K562 (cell line): ENCODE measurements at regions not wholly inside any gene's neighbourhood (a gene's known extent, or its start where the extent isn't known, plus 50 kb on each side); places are given as distances from the start of the nearest gene placed in this dataset.

Source experiments
- ATAC-seq: fragments of 200-7000 bp; cut with Tn5 transposase; 3 replicates; pipeline ENCODE4 v1.9.1; 2020; ENCODE audit warnings: moderate library complexity
- BruUV-seq: library from RNA; stranded (reverse); fragments of 400-500 nt; replicated peaks from 2 replicates; lab custom pipeline; 2021; lab: Mats Ljungman, UMichigan
- CTCF ChIA-PET: fragments of 300-600 bp; formaldehyde crosslinking; extraction: SDS; loops from one replicate; lab custom pipeline; 2021; ENCODE audit warnings: low intra/inter-chr PET ratio; lab: Yijun Ruan, JAX
- POLR2A ChIA-PET: fragments of 300-600, 350-650 bp; sonication (Branson Sonifier 250); formaldehyde crosslinking; extraction: SDS; loops from one replicate; lab custom pipeline; 2021; ENCODE audit warnings: antibody characterized with exemption, inconsistent platforms; lab: Yijun Ruan, JAX
- DNase-seq, 4 experiments: peaks; one replicate each; pipeline versions ENCODE4 v3.0.0 to v3.0.0-alpha.2; 2011 to 2018; ENCODE audit warnings: low spot score in 3 of 4, mixed read lengths in 3 of 4; ENCODE audit errors: extremely low read depth in 1 of 4
- FAIRE-seq: peaks from 2 replicates; lab custom pipeline; 2011; peaks lifted over from hg19 to GRCh38; lab: Jason Lieb, UNC
- H2AFZ ChIP-seq: 2 replicates; pipeline ENCODE4 v1.6.0; 2011; ENCODE audit warnings: low read depth, low read length, control low read depth, inconsistent platforms
- H3K27ac ChIP-seq: fragments of 200-600 bp; 3 replicates; pipeline ENCODE4 v1.8.0; 2011; ENCODE audit warnings: low read depth, mild to moderate bottlenecking, control low read depth, inconsistent platforms, low read length, moderate library complexity, mixed read lengths; ENCODE audit errors: extremely low read depth
- H3K27me3 ChIP-seq, 2 experiments: fragments of 300-600 bp in 1 of 2; 2 replicates in 1 of 2; 3 replicates in 1 of 2; pipeline versions ENCODE4 v1.6.0 to v1.8.0; 2011; ENCODE audit warnings: inconsistent platforms in 2 of 2, low read length in 2 of 2, mild to moderate bottlenecking in 1 of 2, mixed read lengths in 1 of 2, moderate library complexity in 1 of 2; ENCODE audit not compliant: control insufficient read depth in 2 of 2, insufficient read depth in 2 of 2
- H3K36me3 ChIP-seq: fragments of 300-600 bp; 3 replicates; pipeline ENCODE4 v1.8.0; 2011; ENCODE audit warnings: mild to moderate bottlenecking, low read length, inconsistent platforms; ENCODE audit not compliant: control insufficient read depth, insufficient read depth
- H3K4me1 ChIP-seq, 2 experiments: fragments of 200-600 bp in 1 of 2; replicated peaks in 1 of 2; 2 replicates in 1 of 2; 3 replicates in 1 of 2; pipeline versions ENCODE4 v1.5.1 to v1.8.0; 2011; ENCODE audit warnings: inconsistent platforms in 2 of 2, low read length in 2 of 2, mild to moderate bottlenecking in 1 of 2, mixed read lengths in 1 of 2, moderate library complexity in 1 of 2; ENCODE audit not compliant: control insufficient read depth in 2 of 2, insufficient read depth in 2 of 2
- H3K4me2 ChIP-seq: 2 replicates; pipeline ENCODE4 v1.6.1; 2011; ENCODE audit warnings: low read length, control low read depth, inconsistent platforms, mixed read lengths; ENCODE audit not compliant: insufficient read depth
- H3K4me3 ChIP-seq: fragments of 200-600 bp; sonication (generic), shearing (Covaris generic); 2 replicates; pipeline ENCODE4 v1.5.1; 2016; ENCODE audit warnings: control low read depth, inconsistent platforms
- H3K79me2 ChIP-seq: fragments of 200-600 bp; 3 replicates; pipeline ENCODE4 v1.8.0; 2011; ENCODE audit warnings: low read length, inconsistent platforms; ENCODE audit not compliant: control insufficient read depth, insufficient read depth
- H3K9ac ChIP-seq, 2 experiments: 2 replicates each; pipeline versions ENCODE4 v1.6.0 to v1.6.1; 2011; ENCODE audit warnings: low read depth in 2 of 2, low read length in 2 of 2, control low read depth in 1 of 2, inconsistent platforms in 1 of 2, mild to moderate bottlenecking in 1 of 2, mixed read lengths in 1 of 2; ENCODE audit not compliant: insufficient read depth in 1 of 2
- H3K9me1 ChIP-seq: one replicate; pipeline ENCODE4 v1.6.0; 2011; ENCODE audit warnings: inconsistent platforms, mild to moderate bottlenecking, low read length, moderate library complexity; ENCODE audit not compliant: control insufficient read depth, insufficient read depth
- H3K9me3 ChIP-seq: replicated peaks from 2 replicates; pipeline ENCODE4 v1.5.1; 2011; ENCODE audit warnings: low read depth, low read length, inconsistent platforms; ENCODE audit not compliant: control insufficient read depth, insufficient read depth
- H4K20me1 ChIP-seq: replicated peaks from 2 replicates; pipeline ENCODE4 v1.6.1; 2011; ENCODE audit warnings: low read length, inconsistent platforms, mixed read lengths; ENCODE audit not compliant: control insufficient read depth, insufficient read depth
- C11orf30 ChIP-seq: fragments of 450-650 bp; IDR thresholded peaks from 2 replicates; pipeline ENCODE4 v1.6.1; 2016; ENCODE audit warnings: low read depth, mild to moderate bottlenecking
- MAFF ChIP-seq: IDR thresholded peaks from 2 replicates; pipeline ENCODE4 v1.6.1; 2012; ENCODE audit warnings: low read length, improper control_type of control experiment
- MAFG ChIP-seq: fragments of 450-650 bp; conservative IDR thresholded peaks from 2 replicates; pipeline ENCODE4 v1.6.1; 2016; ENCODE audit warnings: missing genetic modification characterization, missing compliant biosample characterization
- MAFK ChIP-seq: IDR thresholded peaks from 2 replicates; pipeline ENCODE4 v1.6.1; 2011; ENCODE audit warnings: low read length, improper control_type of control experiment
- SREBF2 ChIP-seq: sonication (generic); formaldehyde crosslinking; IDR thresholded peaks from 2 replicates; pipeline ENCODE4 v1.4.0; 2020; ENCODE audit warnings: mild to moderate bottlenecking, missing genetic modification reagents
- ZNF316 ChIP-seq: fragments of 450-650 bp; IDR thresholded peaks from 2 replicates; pipeline ENCODE4 v1.6.1; 2016
- ZSCAN32 ChIP-seq: fragments of 450-650 bp; formaldehyde crosslinking; IDR thresholded peaks from 2 replicates; pipeline ENCODE4 v1.4.0; 2020; ENCODE audit warnings: mild to moderate bottlenecking, moderate library complexity
- WGBS: fragments of 100-300 bp; shearing (Covaris generic); methylation state at CpG from one replicate; pipeline ENCODE4 v1.1.6; 2016; ENCODE audit warnings: low coverage, mixed read lengths; ENCODE audit not compliant: insufficient coverage; ENCODE audit errors: missing lambda C conversion rate; 5-methylcytosine and 5-hydroxymethylcytosine counted together
- in situ Hi-C: fragments of 300-500 bp; cut with MboI; formaldehyde crosslinking; loops from 4 replicates; pipeline ENCODE4 v1.15.0; 2018; ENCODE audit warnings: inconsistent platforms, mixed read lengths
- intact Hi-C: fragments of 100-400 bp; cut with micrococcal nuclease; formaldehyde crosslinking; loops from 2 replicates; pipeline ENCODE4 v1.14.2; 2022

DNA sequence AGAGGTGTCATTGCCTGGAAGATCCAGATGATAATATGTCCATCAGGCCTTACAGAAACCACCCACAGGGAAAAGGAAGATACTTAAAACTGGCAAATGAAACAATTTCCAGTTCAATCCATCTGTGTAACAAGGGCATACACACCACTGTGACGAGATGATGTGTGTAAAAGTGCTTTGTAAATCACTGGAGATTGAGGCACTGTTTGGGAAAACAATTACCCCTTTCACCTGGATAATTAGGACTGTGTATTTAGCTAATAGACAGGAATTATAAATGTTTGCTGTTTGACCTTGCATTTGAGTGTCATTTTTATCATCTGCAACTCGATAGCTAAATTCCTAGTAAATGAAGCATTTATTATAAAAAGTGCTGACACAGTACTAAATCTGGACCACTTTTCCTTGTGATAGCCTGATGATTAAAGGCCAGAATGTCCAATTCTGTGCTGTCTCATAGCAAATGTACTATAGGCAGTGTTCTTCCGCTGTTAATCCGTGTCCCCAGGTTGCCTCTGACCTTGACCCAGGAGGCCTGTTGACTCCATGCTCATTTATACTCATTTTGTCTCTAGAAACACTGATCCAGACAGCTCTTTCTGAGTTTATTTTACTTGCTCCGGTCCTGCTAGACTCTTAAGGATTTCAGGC, 105.8 kb downstream of the LACC1 start:
- Histone ChIP-seq H3K4me2 (no peak overlapping the region), H3K27me3 (0 out of 5 replicates have a peak, but pooled peaks cover 0 to 4% of the 10 kb centered on the region in 2 experiments), H3K4me1 (no peaks in the 10 kb centered on the region), H3K9ac (no peak overlapping the region), H3K4me3 (no peak overlapping the region), H3K36me3 (no peaks in the 10 kb centered on the region), H3K9me1 (no peaks in the 10 kb centered on the region), H3K79me2 (no peaks in the 10 kb centered on the region), H4K20me1 (no peaks in the 10 kb centered on the region), H3K27ac (no peak overlapping the region), H2AFZ (no peak overlapping the region), H3K9me3 (no peaks in the 10 kb centered on the region)
- BruUV-seq = no TSS peak
- no peak for FAIRE-seq
- ATAC-seq = no peak
- WGBS = 0% methylated on average over 5 of the region's 5 CpGs
- ChIA-PET CTCF (interaction anchor here (0.7 kb wide), 1 partner anchor 831 kb away, joined by 3 read pairs; no protein-coding TSS in a partner anchor), POLR2A (no interaction called here)
- in situ Hi-C loops = no loop called here
- DNase-seq = no peak
- intact Hi-C loops = no loop called here
- TF ChIP-seq MAFG = peak; percentile 67
- TF ChIP-seq C11orf30 = peak; percentile 44
- no peak for TF ChIP-seq SREBF2 (CRISPR knock-in tag)
- TF ChIP-seq ZNF316 = peak; percentile 69
- TF ChIP-seq ZSCAN32 = no peak
- TF ChIP-seq MAFF = peak; percentile 61
- peak; percentile 67 for TF ChIP-seq MAFK
